GM18519 (cell line): ENCODE measurements at regions not wholly inside any gene's neighbourhood (a gene's known extent, or its start where the extent isn't known, plus 50 kb on each side); places are given as distances from the start of the nearest gene placed in this dataset.
A peak's percentile ranks its signal among the peaks of the same experiment; 100 is the strongest.
"Not testable (repeated sequence)": the region's sequence is repeated elsewhere in the genome, so short reads cannot be mapped to it uniquely, and the experiment has no call there.

Experiments used
- ATAC-seq: cut with Tn5 transposase; IDR thresholded peaks from one replicate; pipeline ENCODE4 v1.9.1; 2021; ENCODE audit warnings: mild to moderate bottlenecking, moderate library complexity; ENCODE audit not compliant: unreplicated experiment, low FRiP score

- ATAC-seq, result no peak
Observed at GRCh38 chr6:153984811-153985210, 54.2 kb upstream of the OPRM1 start.

GRCh38 chr6:153980171-153980570 is 58.9 kb upstream of the OPRM1 start:
- ATAC-seq, result no peak

- ATAC-seq, result not testable (repeated sequence)
Observed at GRCh38 chr6:153978911-153979548, 60.0 kb upstream of the OPRM1 start.

GRCh38 chr6:153976921-153977693 is 61.9 kb upstream of the OPRM1 start:
- ATAC-seq, result no peak

- ATAC-seq, result no peak
Observed at GRCh38 chr6:153966001-153966400, 73.0 kb upstream of the OPRM1 start.

GRCh38 chr6:153963352-153963751 is 75.7 kb upstream of the OPRM1 start:
- no peak for ATAC-seq

GRCh38 chr6:153962555-153962954 is 76.5 kb upstream of the OPRM1 start:
- no peak for ATAC-seq

- no peak for ATAC-seq
Observed at GRCh38 chr6:153960741-153961140, 78.3 kb upstream of the OPRM1 start.

GRCh38 chr6:153960281-153960680 is 78.8 kb upstream of the OPRM1 start:
- no peak for ATAC-seq

GRCh38 chr6:153959276-153959675 is 79.8 kb upstream of the OPRM1 start:
- no peak for ATAC-seq

- no peak for ATAC-seq
Observed at GRCh38 chr6:153958860-153959259, 80.2 kb upstream of the OPRM1 start.

GRCh38 chr6:153957394-153957793 is 81.6 kb upstream of the OPRM1 start:
- peak; percentile 85 for ATAC-seq

GRCh38 chr6:153956808-153957207 is 82.2 kb upstream of the OPRM1 start:
- no peak for ATAC-seq

- ATAC-seq, result no peak
Observed at GRCh38 chr6:153949616-153950015, 89.4 kb upstream of the OPRM1 start.

GRCh38 chr6:153947808-153948447 is 91.1 kb upstream of the OPRM1 start:
- ATAC-seq, result peak; percentile 68

GRCh38 chr6:153944201-153944600 is 94.8 kb upstream of the OPRM1 start:
- ATAC-seq, result no peak

- ATAC-seq, result no peak
Observed at GRCh38 chr6:153942361-153942760, 96.7 kb upstream of the OPRM1 start.

- no peak for ATAC-seq
Observed at GRCh38 chr6:153941768-153942167, 97.3 kb upstream of the OPRM1 start.

- ATAC-seq, result no peak
Observed at GRCh38 chr6:153938876-153939275, 100.2 kb upstream of the OPRM1 start.

GRCh38 chr6:153931431-153931830 is 107.6 kb upstream of the OPRM1 start:
- no peak for ATAC-seq

GRCh38 chr6:153927867-153928266 is 111.2 kb upstream of the OPRM1 start:
- no peak for ATAC-seq
